ENCODE measurements at regions not wholly inside any gene's neighbourhood (a gene's known extent, or its start where the extent isn't known, plus 50 kb on each side); places are given as distances from the start of the nearest gene placed in this dataset.

DNA sequence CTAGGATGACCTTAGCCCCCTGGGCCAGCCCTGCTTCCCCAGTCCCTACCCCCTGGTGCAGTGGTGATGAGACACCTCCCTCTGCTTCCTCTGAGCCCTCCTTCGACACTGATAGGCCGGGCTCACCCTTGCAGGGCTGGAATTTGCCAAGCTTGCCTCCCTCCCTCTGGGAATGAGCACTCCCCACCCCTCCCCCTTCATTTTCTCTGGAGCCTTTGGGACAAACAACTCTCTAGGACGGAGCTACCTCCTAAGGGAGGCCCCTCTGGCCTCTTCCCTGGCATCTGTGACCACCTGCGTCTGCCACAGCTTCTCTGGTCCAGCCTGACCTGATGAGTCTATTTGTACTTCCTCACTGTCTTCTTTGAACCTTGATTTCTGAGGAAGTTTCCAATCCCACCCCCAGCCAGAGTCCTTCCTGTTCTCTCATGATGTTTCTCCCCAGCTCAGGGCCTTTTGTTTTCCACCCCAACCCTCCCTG lies 53.3 kb upstream of the ADA2 start:
- TF ChIP-seq, protein P1, sequence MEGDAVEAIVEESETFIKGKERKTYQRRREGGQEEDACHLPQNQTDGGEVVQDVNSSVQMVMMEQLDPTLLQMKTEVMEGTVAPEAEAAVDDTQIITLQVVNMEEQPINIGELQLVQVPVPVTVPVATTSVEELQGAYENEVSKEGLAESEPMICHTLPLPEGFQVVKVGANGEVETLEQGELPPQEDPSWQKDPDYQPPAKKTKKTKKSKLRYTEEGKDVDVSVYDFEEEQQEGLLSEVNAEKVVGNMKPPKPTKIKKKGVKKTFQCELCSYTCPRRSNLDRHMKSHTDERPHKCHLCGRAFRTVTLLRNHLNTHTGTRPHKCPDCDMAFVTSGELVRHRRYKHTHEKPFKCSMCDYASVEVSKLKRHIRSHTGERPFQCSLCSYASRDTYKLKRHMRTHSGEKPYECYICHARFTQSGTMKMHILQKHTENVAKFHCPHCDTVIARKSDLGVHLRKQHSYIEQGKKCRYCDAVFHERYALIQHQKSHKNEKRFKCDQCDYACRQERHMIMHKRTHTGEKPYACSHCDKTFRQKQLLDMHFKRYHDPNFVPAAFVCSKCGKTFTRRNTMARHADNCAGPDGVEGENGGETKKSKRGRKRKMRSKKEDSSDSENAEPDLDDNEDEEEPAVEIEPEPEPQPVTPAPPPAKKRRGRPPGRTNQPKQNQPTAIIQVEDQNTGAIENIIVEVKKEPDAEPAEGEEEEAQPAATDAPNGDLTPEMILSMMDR (IDR thresholded peaks at IDR 0.05), result no peak
- DNase-seq (no peak), ATAC-seq (no peak)
- Histone ChIP-seq H3K36me3 (ENCODE audit: low read depth) (no peaks in the 10 kb centered on the region), H3K9me3 (no peaks in the 10 kb centered on the region), H3K4me3 (no peak overlapping the region), H3K4me1 (ENCODE audit: low read depth) (no peaks in the 10 kb centered on the region)
- intact Hi-C loops (cut with DNase I, micrococcal nuclease), result no loop called here

DNA sequence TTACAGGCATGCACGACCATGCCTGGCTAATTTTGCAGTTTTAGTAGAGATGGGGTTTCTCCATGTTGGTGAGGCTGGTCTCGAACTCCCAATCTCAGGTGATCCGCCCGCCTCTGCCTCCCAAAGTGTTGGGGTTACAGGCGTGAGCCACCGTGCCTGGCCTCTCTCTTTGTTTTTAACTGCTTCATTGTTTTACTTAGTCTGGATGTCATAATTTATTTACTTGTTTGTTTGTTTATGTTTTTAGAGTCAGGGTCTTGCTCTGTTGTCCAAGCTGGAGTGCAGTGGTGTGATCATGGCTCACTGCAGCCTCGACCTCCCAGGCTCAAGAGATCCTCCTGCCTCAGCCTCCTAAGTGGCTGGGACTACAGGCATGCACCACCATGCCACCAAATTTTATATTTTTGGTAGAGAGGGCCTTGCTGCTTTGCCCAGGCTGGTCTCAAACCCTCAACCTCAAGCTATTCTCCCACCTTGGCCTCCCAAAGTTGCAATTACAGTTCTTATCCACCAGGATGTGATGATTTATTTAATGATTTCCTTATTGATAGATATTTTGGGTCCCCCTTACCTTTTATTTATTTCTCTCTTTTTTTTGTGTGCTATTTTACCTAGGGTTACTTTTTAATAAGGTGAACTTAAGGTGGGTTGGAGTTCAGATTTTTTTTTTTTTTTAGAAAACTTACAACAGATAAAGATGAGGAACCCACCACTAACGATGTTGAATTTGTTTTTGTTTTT lies 52.6 kb upstream of the ADA2 start:
- ATAC-seq (no peak), DNase-seq (no peak)
- TF ChIP-seq, protein P1 (IDR thresholded peaks at IDR 0.05), result no peak
- H3K36me3 ChIP-seq (ENCODE audit: low read depth), result no peaks in the 10 kb centered on the region
- H3K4me3 ChIP-seq, result no peak overlapping the region
- no peaks in the 10 kb centered on the region for H3K9me3 ChIP-seq
- intact Hi-C loops (cut with DNase I, micrococcal nuclease), result no loop called here
- no peaks in the 10 kb centered on the region for H3K4me1 ChIP-seq (ENCODE audit: low read depth)

DNA sequence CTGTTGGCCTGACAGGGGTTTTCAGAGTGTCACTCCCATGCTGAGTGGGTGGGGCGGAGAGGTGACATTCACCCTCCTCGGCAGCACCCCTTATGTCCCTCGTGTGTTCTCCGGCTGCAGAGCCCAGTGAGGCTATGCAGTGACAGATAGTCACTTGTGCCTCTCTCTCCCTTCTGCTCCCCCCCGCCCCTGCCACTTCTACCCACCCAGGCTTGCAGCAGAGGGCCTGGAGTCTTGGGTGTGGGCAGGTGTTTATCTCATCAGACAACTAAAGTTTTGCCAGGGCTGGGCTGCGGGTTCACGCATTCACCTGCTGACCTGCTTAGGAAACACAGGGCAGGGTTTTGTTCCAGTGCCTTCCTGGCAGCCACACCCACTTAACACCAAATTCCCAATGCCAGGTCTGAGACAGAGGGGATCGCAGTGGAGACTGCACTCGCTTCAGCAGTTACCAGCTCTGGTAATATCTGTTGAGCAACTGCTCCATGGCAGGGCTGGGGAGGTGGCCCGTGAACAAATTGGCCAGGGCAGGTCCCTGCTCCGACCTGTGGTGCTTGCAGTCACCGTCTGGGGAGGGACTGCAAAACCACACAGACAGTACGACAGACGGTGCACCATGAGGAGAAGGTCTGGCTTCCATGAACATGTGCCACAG lies 50.5 kb upstream of the ADA2 start:
- Histone ChIP-seq H3K9me3 (no peaks in the 10 kb centered on the region), H3K4me1 (ENCODE audit: low read depth) (peaks cover 18% of the 10 kb centered on the region), H3K4me3 (no peak overlapping the region), H3K36me3 (ENCODE audit: low read depth) (no peaks in the 10 kb centered on the region)
- TF ChIP-seq, protein P1 (IDR thresholded peaks at IDR 0.05), result no peak
- intact Hi-C loops (cut with DNase I, micrococcal nuclease), result no loop called here
- ATAC-seq (peak; percentile 55), DNase-seq (peak; percentile 63 to 67 (median 63))

DNA sequence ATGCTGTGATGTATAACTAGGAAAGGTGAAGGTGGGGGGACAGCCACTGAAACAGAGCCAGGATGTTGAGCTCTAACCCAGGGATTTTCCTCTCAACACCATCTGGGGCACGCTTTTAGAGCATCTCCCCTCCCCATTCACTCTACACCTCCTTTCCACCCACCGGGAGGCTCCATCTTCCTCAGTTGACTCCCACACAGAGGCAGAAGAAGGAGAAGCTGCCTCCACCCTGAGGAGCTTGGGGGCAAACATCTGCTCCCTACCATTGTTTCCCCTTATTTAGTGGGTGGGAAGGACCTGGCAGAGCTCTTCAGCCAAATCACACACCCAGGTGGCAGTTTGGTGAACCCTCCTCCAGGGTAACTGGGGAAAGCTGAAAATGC lies 50.0 kb upstream of the ADA2 start:
- no peak for DNase-seq

More for the DNA sequence above, 50.0 kb upstream of the ADA2 start:
- no peaks in the 10 kb centered on the region for H3K9me3 ChIP-seq
- no peaks in the 10 kb centered on the region for H3K36me3 ChIP-seq (ENCODE audit: low read depth)
- peaks cover 20% of the 10 kb centered on the region for H3K4me1 ChIP-seq (ENCODE audit: low read depth)
- no peak overlapping the region for H3K4me3 ChIP-seq
- TF ChIP-seq, protein P1 (IDR thresholded peaks at IDR 0.05), result no peak
- intact Hi-C loops (cut with DNase I, micrococcal nuclease), result no loop called here
- ATAC-seq, result no peak
